ENCODE measurements at regions not wholly inside any gene's neighbourhood (a gene's known extent, or its start where the extent isn't known, plus 50 kb on each side); places are given as distances from the start of the nearest gene placed in this dataset.

DNA sequence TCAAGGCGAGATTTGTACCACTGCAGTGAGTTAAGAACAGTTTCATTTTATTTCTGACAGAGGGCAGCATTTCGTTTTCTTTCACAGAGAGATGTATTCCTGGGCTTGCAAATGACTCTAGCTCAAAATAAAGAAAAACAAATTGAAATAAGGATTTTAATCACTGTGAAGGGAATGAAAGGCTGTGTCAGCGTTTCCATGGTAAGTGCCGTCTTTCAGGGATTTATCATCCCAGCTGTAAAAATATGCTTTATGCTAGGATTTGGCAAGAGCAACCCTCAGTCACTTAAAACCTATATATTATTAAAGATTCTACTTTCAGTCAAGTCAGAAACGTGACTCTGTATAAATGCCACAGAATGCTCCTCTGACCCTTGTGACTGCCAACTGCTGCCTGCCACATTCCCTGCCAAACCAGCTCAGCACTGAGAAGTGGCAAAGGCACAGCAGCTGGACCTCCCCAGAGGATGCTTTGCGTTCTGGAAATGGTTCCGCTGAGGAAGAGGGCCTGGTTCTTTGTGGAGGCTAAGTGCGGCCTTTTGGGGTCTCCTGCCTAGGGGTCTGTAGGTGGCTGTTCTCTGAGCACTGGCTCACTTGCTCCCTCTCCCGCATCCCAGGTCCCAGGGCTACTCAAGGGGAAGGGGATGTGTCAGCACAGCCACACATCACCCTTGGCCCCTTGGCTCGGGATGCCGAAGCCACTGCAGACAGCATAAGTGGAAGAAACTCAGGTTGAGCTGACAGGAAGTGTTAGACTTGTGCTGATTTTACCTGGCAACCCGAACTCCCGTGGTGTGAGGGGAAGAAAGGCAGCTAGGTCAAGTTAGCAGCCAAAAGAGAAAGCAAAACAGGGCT, 56.6 kb upstream of the POMGNT2 start:
- peaks cover 4% of the 10 kb centered on the region for H3K36me3 Mint-ChIP-seq (ENCODE audit: unreplicated experiment)
- H3K4me1 Mint-ChIP-seq (ENCODE audit: low read depth, unreplicated experiment), result peaks cover 4% of the 10 kb centered on the region
- no peak overlapping the region for H3K27ac Mint-ChIP-seq (ENCODE audit: unreplicated experiment)
- no peaks in the 10 kb centered on the region for H3K27me3 Mint-ChIP-seq (ENCODE audit: unreplicated experiment)
- H3K9me3 Mint-ChIP-seq (ENCODE audit: unreplicated experiment), result peaks cover 3% of the 10 kb centered on the region
- TF ChIP-seq CTCF (IDR thresholded peaks at IDR 0.05; ENCODE audit: partially characterized antibody, unreplicated experiment), result peak; percentile 15
- no peak overlapping the region for H3K4me3 Mint-ChIP-seq (ENCODE audit: unreplicated experiment)
- DNase-seq, result no peak

DNA sequence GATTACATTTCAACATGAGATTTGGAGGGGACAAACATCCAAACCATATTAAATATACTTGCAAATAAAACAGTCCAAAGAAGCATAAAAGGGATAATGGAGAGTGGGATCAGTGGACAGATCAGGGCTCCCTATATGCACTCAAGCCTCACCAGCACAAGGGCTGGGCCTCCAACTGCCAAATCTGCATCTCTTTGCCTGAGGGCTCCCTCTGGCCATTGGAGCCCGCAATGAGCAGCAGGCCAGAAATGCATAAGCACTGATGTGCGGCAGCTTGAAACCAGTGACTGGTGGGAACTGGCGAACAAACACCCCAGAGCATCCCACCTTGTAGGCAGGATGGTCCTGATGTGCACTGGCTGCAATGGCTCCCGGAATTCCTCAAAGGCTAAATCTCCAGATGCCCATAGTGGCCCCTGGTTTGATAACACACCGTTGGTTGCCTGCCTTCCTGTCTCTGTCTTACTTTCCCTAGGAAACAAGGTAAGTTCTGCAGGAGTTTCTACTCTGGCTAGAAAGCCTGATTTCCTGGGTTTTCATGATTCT, 55.9 kb upstream of the POMGNT2 start:
- no peak for DNase-seq
- TF ChIP-seq CTCF (IDR thresholded peaks at IDR 0.05; ENCODE audit: partially characterized antibody, unreplicated experiment), result no peak
- Mint-ChIP-seq H3K27me3 (ENCODE audit: unreplicated experiment) (no peaks in the 10 kb centered on the region), H3K4me1 (ENCODE audit: low read depth, unreplicated experiment) (peaks cover 4% of the 10 kb centered on the region), H3K27ac (ENCODE audit: unreplicated experiment) (no peak overlapping the region), H3K36me3 (ENCODE audit: unreplicated experiment) (peaks cover 4% of the 10 kb centered on the region), H3K9me3 (ENCODE audit: unreplicated experiment) (peaks cover 3% of the 10 kb centered on the region), H3K4me3 (ENCODE audit: unreplicated experiment) (no peak overlapping the region)

DNA sequence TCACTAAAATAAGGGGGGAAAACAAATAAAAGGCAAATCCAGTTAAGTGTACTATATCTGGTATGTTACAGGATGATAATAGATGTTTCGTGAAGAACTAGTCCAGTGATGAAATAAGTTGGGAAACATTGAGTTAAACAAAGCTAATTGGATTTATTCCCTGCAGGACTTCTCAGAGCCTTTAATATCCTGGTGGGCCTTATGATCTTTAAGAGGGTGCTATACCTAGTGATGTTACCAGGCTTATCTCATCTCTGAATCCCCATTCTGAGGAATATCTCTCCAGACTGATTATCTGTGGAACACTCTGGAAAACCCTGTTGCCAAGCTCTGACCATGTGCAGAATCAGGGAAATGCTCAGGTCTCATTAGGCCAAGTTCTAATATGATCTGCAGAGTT, 54.8 kb upstream of the POMGNT2 start:
- no peak for DNase-seq
- no peak for TF ChIP-seq CTCF (IDR thresholded peaks at IDR 0.05; ENCODE audit: partially characterized antibody, unreplicated experiment)
- H3K27ac Mint-ChIP-seq (ENCODE audit: unreplicated experiment), result no peak overlapping the region
- no peak overlapping the region for H3K4me3 Mint-ChIP-seq (ENCODE audit: unreplicated experiment)
- H3K36me3 Mint-ChIP-seq (ENCODE audit: unreplicated experiment), result no peaks in the 10 kb centered on the region
- H3K9me3 Mint-ChIP-seq (ENCODE audit: unreplicated experiment), result no peaks in the 10 kb centered on the region
- H3K4me1 Mint-ChIP-seq (ENCODE audit: low read depth, unreplicated experiment), result peaks cover 4% of the 10 kb centered on the region
- H3K27me3 Mint-ChIP-seq (ENCODE audit: unreplicated experiment), result no peaks in the 10 kb centered on the region

- H3K9me3 Mint-ChIP-seq (ENCODE audit: unreplicated experiment), result no peaks in the 10 kb centered on the region
- H3K4me3 Mint-ChIP-seq (ENCODE audit: unreplicated experiment), result no peak overlapping the region
- TF ChIP-seq CTCF (IDR thresholded peaks at IDR 0.05; ENCODE audit: partially characterized antibody, unreplicated experiment), result no peak
- H3K27ac Mint-ChIP-seq (ENCODE audit: unreplicated experiment), result no peak overlapping the region
- no peaks in the 10 kb centered on the region for H3K36me3 Mint-ChIP-seq (ENCODE audit: unreplicated experiment)
- H3K4me1 Mint-ChIP-seq (ENCODE audit: low read depth, unreplicated experiment), result peaks cover 7% of the 10 kb centered on the region
- no peaks in the 10 kb centered on the region for H3K27me3 Mint-ChIP-seq (ENCODE audit: unreplicated experiment)
- DNase-seq, result no peak
Measured at GRCh38 chr3:43159876-43160255, 54.0 kb upstream of the POMGNT2 start.

Data from glutamatergic neuron (in vitro differentiated cells).